CD1c-positive myeloid dendritic cell (primary cell): ENCODE measurements at regions not wholly inside any gene's neighbourhood (a gene's known extent, or its start where the extent isn't known, plus 50 kb on each side); places are given as distances from the start of the nearest gene placed in this dataset.
"Not testable (repeated sequence)": the region's sequence is repeated elsewhere in the genome, so short reads cannot be mapped to it uniquely, and the experiment has no call there.

Experiments used
- DNase-seq: peaks from one replicate; pipeline ENCODE4 v3.0.0-alpha.2; 2016; ENCODE audit errors: extremely low spot score

DNA sequence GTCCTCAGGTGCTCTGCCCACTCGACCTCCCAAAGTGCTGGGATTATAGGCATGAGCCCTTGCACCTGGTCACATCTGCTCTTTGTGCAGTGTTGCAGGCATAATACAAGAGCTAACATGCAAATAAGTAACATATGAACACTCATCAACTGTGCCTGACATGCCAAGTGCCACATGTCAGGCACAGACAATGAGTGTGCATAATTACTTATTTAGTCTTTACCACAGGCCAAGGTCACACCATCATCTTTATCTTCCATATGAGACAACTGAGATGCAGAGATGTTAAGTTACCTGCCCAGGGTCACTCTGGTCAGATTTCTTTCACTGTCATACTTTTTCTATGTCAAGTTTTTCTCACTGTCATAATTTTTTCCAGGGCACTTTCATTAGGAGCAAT, 126.1 kb downstream of the PPIAL4G start:
- no peak for DNase-seq

- peak; percentile 44 for DNase-seq
Measured at GRCh38 chr1:148355976-148356375, 127.1 kb downstream of the PPIAL4G start.

DNA sequence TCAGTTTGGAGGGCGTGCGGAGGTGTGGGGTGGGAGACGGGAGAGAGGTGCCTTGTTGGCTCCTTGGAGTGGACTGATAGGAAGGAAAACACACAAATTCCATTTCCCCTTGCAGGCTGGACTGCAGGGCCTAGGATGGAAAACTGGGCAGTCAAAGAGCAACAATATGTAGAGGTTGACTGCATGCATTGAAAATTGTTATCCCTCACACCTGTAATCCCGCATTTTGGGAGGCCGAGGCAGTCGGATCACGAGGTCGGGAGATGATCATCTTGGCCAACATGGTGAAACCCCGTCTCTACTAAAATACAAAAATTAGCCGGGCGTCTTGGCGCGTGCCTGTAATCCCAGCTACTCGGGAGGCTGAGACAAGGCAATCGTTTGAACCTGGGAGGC, 128.2 kb downstream of the PPIAL4G start:
- DNase-seq: no peak

GRCh38 chr1:148354284-148354912, 128.7 kb downstream of the PPIAL4G start:
- no peak for DNase-seq

GRCh38 chr1:148353461-148354283, 129.4 kb downstream of the PPIAL4G start:
- DNase-seq: no peak

DNA sequence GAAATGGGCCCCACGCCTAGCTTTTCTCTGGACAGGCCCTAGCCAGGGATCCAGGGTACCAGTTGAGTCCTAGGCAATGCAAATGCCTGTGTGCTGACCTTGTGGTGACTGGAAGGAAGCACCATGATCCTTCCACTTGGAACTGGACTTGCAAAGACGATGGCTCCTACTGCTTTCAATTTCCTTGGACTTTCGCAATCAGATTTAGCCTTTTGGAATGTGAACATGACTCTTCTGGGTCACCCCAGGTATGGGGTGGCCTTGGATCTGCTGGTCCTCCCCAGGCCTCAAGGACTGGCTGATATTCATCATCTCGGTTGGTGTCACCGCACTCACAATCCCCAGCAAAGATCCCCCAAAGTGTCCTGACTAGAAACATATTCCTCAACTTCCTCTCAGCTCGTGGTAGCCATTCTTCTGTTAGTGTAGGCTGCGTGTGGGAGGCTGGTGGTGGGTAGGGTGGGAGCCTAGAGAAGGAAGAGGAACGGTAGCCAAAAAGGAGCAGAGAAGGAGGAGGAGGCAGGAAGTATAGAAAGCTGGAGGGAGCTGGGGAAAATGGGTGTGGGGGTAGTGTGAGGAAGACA, 130.5 kb downstream of the PPIAL4G start:
- peak; percentile 30 for DNase-seq

GRCh38 chr1:148347781-148348180, 135.3 kb downstream of the PPIAL4G start:
- DNase-seq: no peak

DNA sequence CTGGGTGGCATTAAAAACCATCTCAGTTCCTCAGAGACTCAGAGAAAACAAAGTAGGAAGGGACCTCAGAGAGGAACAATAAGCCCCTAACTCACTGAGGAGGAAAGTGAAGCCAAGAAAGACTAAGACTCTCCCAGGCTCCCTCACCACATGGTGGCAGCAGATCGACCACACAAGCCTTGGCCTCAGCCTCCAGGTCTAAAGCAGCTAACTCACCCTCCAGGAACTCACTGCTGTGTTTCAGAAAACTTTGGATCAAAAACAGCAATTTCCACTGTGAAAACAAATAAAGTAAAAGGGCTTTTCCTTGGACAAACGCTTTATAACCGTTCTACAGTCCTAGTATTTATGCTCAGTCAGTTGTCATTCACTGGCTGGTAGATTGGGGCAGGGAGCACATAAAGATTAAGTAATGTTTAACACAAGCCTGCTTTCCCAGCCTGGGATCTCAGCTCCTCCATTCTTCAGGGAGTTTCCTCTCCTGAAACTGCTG, 137.4 kb downstream of the PPIAL4G start:
- not testable (repeated sequence) for DNase-seq

DNA sequence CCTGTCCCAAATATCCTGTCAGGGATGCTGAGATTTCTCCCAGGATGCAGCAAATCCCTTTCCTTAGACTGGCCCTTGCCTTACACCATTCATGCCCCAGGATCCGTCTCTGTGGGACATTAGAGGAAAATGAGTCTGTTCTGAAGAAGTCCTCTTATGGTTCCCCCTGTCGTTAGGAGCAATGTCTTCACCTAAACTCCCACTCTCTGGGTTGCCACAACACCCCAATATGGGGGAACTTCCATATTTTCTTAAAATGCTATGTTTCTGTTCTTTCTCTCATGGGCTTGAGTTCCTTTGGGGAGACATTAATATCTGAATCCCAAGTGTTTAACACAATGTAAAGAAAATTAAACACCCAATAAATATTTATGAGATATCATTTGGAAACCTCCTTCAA, 138.5 kb downstream of the PPIAL4G start:
- DNase-seq: peak; percentile 55

- DNase-seq: not testable (repeated sequence)
Measured at GRCh38 chr1:148341729-148342128, 141.4 kb downstream of the PPIAL4G start.

GRCh38 chr1:148336121-148336918, 146.8 kb downstream of the PPIAL4G start:
- DNase-seq: not testable (repeated sequence)

DNA sequence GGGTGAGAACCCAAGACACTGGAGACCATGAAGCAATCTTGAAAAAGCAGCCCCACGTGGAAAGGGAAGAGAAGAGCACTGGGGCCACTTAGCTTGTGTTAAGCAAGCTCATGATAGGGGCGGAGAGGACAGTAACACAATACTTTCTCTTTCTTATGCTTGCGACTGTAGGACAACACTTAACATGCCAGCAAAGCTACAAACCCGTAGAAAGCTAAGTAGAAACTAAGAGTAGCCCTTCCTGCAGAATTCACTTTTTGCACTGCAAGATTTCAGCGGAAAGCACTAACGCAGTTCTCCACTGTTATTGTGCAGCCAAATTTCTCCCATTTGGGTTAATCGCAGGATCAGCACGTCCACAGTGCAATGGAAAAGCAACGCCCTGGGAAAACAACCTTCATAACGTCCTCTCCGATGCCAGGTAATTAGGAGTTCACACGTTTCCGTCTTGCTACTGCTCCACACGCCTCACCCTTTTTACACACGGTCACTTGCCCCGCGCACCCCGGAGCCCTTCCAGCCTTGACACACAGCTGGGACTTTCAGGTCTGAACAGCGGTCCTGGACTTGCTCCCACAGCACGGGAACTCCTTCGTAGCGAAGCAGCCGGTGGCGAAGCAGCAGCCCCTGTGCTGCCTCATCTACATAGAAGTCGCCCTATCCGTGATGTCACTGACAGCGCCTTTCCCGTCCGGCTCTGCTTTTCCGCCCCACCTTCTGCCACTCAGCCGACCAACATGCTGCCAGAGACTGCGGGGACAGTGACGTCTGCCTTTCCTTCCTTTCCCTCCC, 148.6 kb downstream of the PPIAL4G start:
- peak; percentile 88 for DNase-seq

GRCh38 chr1:148333875-148334338, 149.2 kb downstream of the PPIAL4G start:
- no peak for DNase-seq

- DNase-seq: no peak
Measured at GRCh38 chr1:148328884-148329283, 154.2 kb downstream of the PPIAL4G start.

- not testable (repeated sequence) for DNase-seq
Measured at GRCh38 chr1:148325031-148325430, 158.1 kb downstream of the PPIAL4G start.

DNA sequence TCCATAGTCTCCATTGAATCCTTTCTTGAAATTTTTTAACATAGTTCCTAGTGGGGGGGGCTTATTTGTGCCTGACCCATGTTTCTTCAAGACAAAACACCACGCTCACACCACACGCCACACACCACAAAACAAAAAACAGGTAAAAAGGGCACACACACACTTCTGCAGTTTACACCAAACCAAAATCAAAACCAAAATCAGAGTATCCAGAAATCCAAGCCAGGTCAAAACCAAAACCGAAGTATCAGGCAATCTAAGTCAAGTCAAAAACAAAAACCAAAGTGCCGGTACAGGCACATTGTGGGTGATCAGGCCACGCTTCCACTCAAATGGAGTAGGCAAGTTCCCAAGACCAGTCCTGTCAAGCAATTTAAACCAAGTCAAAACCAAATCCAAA, 158.6 kb downstream of the PPIAL4G start:
- DNase-seq: not testable (repeated sequence)

- DNase-seq: not testable (repeated sequence)
Measured at GRCh38 chr1:148320079-148320478, 163.0 kb downstream of the PPIAL4G start.

- DNase-seq: no peak
Measured at GRCh38 chr1:148318904-148319242, 164.2 kb downstream of the PPIAL4G start.

- DNase-seq: peak; percentile 78
Measured at GRCh38 chr1:148318123-148318903, 164.8 kb downstream of the PPIAL4G start.

DNA sequence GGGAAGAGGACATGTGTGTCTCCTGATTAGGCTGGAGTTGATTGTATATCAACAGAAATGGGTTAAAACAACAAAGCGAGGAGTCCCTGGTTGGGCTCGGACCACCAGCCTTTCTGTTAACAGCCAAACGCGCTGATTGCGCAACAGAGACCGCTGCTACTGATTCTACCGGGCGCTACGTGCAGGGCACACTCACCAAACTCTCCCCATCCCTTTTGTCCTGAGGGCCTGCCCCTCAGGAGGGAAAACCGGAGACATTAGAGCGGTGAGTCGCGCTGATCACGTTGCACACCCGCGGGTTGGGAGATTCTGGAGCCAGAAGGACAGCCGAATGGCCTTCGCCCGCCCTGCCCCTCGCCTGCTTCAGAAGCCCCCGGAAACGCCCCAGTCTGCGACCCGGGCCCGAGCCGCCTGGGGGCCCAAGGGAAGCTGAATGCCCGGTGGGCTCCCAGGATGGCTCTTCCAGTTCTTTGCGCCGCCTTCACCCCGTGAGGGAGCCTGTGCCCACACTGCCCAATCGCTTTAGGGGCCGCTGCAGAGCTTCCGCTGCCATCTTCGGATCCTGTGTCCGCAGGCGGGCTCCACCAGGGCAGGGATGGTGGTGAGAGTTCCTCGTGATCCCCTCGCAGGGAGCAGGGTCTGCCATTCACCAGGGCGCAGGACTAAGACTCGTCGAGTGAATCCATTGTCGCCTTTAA, 165.4 kb upstream of the NBPF11 start:
- no peak for DNase-seq
